HG03280 (cell line): ENCODE measurements at regions not wholly inside any gene's neighbourhood (a gene's known extent, or its start where the extent isn't known, plus 50 kb on each side); places are given as distances from the start of the nearest gene placed in this dataset.

Source experiments
- ATAC-seq: cut with Tn5 transposase; IDR thresholded peaks from one replicate; pipeline ENCODE4 v1.9.1; 2021; ENCODE audit warnings: mild to moderate bottlenecking, moderate library complexity; ENCODE audit not compliant: unreplicated experiment

DNA sequence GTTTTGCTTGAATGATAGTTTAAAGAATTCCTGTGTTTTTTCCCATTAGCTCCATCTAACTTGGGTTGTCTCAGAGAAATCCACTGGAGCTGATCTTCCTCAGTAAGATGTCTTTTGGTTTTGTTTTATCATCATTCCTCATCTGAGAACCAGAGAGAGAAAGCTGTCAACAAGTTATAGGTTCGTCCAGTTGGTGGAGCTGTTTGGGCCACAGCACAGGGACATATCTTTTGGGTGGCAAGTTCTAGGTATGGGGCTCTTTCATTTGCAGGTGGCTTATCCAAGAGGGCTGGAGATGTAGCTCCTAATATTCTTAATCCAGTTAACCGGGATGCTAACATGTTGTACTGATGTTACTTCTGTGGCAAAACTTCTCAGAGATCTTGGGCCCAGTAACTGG, 174.2 kb downstream of the KCNRG start:
- ATAC-seq: no peak

- no peak for ATAC-seq
Observed at GRCh38 chr13:50191004-50191403, 175.8 kb downstream of the KCNRG start.

DNA sequence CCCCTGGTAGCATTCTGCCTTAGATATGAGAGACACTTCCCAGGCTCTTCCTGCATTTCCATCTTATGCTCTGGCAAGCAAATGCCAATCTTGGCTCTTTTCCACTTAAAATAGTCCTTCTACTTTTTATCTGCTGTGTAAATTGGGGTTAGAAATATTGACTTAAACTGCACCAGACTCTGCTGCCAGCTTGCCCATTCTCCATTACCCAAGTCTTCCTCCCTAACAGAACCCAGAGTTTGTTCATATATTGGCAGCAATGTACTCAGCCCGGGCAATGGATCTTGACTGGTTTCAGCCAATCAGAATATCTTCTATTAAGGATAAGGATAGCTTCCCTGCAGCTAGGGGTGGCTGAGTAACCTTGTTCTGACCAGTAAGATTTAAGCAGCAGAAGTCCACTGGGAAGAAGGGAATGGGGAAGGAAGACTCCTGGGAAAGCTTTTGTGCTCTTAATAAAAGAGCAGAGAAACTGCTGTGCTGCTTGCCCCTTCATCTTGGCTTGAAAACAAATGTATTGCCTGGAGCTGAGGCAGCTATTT, 177.1 kb downstream of the KCNRG start:
- no peak for ATAC-seq

DNA sequence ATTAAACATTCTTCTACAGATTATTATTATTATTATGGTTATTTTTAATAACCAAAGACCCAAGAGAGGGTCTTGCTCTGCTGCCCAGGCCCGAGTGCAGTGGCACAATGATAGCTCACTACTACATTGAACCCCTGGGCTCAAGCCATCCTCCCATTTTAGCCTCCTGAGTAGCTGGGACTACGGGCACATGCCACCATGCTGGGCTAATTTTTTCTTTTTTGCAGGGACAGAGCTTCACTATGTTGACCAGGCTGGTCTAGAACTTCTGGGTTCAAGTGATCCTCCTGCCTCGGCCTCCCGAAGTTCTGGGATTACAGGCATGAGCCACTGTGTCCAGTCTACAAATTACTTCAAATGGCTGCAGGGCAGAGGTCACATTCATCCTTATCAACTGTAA, 179.8 kb downstream of the KCNRG start:
- no peak for ATAC-seq

DNA sequence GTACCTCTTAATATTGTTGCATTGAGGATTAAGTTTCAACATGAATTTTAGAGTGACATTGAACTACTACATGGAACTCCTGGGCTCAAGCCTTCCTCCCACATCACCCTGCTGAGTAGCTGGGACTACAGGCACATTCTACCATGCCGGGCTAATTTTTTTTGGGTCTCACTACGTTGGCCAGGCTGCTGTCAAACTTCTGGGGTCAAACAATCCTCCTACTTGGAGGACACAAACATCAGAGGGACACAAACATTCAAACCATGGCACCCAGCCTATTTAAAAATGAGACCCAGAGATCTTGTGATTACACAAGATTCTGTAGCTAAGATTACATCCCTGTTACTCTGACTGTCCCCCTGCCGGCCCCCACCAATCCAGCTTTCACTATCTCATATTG, 180.9 kb downstream of the KCNRG start:
- no peak for ATAC-seq

DNA sequence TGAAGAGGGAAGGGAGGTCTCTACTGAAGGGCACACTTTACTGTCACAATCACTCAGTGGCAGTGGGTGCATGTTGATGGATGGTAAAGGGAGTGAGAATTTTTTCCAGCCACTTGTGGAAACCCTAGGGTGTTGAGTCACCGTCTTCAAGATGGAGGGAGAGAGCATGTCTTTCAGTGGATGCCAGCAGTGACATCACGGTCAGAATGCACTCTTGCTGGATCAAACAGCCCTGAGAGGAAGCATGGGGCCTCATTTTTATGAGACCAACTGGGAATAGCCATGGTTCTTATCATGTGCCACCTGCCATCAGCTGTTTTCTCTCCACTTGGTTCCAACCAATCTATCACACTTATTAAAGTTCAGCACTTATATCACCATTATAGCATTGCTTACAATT, 182.5 kb downstream of the KCNRG start:
- ATAC-seq: no peak

GRCh38 chr13:50198508-50198907, 183.3 kb downstream of the KCNRG start:
- no peak for ATAC-seq

DNA sequence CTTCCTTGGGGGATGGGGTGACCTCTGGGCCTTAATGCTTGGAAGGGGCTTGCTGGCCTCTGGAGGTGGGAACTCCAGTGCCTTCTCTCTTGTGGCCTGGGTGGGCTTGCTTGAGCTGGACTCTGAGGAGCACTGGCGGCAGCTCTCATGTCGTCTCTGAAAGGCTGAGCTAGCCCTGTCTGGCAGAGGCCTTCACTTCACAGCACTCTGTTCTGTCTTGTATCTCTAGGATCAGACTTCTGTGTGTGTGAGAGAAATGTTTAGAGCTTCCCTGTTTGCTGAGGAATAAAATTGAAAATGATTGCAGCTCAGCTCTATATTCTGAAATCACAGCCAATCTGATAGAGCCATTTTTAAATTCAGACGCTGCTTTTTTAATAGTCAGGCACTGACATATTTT, 185.3 kb downstream of the KCNRG start:
- ATAC-seq: no peak

DNA sequence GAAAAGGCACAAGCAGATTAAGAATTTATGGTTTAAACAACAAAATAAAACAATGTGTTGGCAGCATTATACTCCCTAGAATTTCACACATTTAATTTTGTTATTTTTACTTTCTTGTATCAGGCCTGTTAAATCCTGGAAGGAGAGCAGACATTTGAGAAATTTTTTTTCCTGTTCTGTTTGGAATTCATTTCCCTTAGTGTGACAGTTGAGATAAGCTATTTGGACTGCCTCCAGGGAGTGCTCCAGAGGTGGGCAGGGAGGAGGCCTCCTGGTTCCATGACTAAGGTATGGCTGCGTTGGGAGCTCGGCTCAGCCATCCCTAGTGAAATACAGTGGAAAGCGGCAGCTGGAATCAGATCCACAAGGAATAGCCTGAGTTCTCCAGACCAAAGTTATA, 185.7 kb downstream of the KCNRG start:
- no peak for ATAC-seq

- no peak for ATAC-seq
Observed at GRCh38 chr13:50202485-50202884, 187.2 kb downstream of the KCNRG start.

- no peak for ATAC-seq
Observed at GRCh38 chr13:50203256-50203941, 188.2 kb downstream of the KCNRG start.

- ATAC-seq: no peak
Observed at GRCh38 chr13:50205581-50205980, 190.3 kb downstream of the KCNRG start.

DNA sequence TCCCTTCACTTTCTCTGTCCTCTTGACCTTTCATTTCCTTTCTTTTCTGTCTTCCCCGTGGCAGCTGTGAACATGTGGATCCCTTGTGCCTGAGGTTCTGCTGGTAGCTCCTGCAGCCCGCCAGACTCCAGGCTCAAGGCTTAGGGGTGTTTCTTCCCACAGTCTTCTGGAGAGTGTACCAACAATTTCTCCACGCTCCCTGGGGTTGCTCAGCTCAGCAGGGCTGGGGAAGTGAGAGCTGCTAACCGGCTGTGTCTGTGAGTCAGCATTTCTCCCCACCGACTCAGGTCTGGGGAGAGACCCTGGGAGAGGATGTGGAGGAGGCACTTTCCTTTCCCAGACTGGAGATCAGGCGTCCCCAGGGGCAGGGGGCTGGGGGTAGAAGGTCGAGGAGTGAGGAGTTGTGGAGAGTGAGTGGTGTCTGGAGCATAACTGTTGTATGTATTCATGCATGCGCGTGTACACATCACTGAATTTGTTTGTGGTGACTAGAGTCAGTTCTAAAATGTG, 193.6 kb downstream of the KCNRG start:
- no peak for ATAC-seq

DNA sequence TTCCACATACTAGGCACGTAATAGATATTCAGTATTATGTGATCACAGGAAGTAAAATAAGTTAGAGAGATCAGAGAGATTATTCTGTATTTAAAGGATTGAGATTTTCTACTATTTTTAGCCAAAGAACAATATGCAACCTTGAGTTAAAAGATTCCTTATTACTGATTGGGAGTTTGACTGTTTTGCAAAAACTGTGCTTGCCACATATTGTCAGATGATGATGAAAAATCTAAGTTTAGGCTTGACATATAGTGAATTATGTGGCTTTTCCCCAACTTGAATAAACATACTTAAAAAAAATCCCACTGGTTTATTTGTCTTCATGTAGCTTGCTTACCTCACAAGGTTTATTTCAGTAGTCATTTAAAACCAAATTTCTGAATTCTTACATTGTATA, 194.4 kb downstream of the KCNRG start:
- ATAC-seq: no peak

GRCh38 chr13:50213526-50213925, 198.3 kb downstream of the KCNRG start:
- no peak for ATAC-seq

GRCh38 chr13:50214514-50214913, 199.3 kb downstream of the KCNRG start:
- ATAC-seq: no peak

GRCh38 chr13:50215399-50215798, 200.2 kb downstream of the KCNRG start:
- ATAC-seq: no peak

GRCh38 chr13:50219743-50220142, 204.5 kb downstream of the KCNRG start:
- no peak for ATAC-seq

DNA sequence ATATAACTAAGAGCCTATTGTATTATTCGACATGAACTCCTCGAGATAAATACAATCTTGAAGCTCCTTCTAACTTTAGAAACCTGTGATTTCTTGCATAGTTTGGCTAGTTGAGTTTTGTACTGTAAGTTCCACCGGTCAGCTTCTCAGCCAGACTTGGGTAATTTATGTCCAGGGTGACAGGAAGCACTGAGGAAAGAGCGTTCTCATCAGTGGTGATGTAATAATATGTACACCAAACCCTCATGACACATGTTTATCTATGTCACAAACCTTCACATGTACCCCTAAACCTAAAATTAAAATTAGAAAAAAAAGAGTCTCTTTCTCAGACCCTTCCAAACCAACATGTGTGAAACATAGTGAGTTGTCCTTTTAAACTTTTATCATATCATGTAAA, 205.7 kb downstream of the KCNRG start:
- ATAC-seq: no peak

DNA sequence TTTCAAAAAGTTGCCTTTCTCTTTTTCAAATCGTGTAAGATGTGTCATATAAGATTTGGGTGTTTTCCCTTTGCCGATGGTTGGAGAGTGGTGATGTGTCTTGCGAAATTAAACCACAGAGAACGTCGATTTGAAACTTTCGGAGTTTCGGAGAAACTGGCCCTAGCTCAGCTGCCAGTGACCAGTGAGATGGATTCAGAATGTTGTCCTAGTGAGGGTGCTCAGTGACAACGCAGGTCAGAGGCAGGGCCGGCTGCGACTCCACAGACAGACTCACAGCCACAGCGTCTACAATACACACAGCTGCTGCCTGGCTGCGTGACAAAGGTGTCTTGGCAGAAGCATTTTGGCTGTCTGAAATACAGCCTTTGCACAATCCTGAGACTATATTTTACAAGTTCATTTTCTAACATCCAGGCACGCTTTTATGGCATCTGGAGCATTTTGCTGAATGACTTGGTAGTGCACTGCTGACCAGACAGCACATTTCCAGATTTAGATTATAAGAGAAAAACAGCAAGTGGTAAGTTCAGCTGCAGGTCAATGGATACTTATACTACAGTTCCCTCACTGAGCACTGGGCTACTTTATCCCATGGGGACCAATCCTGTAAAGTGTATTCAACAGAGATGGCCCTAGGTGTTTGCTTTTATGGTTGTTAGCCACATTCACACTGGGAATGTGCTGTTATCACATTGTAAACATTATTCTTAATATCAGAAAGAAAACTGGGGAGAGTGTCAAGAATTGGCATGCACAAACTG, 207.5 kb downstream of the KCNRG start:
- peak; percentile 61 for ATAC-seq

- peak; percentile 48 for ATAC-seq
Observed at GRCh38 chr13:50224534-50224933, 209.3 kb downstream of the KCNRG start.
